ES-I3 (cell line): ENCODE measurements at regions not wholly inside any gene's neighbourhood (a gene's known extent, or its start where the extent isn't known, plus 50 kb on each side); places are given as distances from the start of the nearest gene placed in this dataset.

Experiments used
- H3K36me3 ChIP-seq: 2 replicates; pipeline ENCODE4 v1.6.1; 2013; ENCODE audit warnings: mild to moderate bottlenecking, low read length, control low read depth, moderate library complexity; ENCODE audit not compliant: insufficient read depth
- H3K4me1 ChIP-seq: 2 replicates; pipeline ENCODE4 v1.6.1; 2013; ENCODE audit warnings: mild to moderate bottlenecking, control low read depth, low read length; ENCODE audit not compliant: insufficient read depth
- H3K9ac ChIP-seq: 2 replicates; pipeline ENCODE4 v1.6.1; 2013; ENCODE audit warnings: low read depth, mild to moderate bottlenecking, low read length, moderate library complexity
- H3K9me3 ChIP-seq: 2 replicates; pipeline ENCODE4 v1.6.1; 2013; ENCODE audit warnings: mild to moderate bottlenecking, low read length, moderate library complexity; ENCODE audit not compliant: control insufficient read depth, insufficient read depth

DNA sequence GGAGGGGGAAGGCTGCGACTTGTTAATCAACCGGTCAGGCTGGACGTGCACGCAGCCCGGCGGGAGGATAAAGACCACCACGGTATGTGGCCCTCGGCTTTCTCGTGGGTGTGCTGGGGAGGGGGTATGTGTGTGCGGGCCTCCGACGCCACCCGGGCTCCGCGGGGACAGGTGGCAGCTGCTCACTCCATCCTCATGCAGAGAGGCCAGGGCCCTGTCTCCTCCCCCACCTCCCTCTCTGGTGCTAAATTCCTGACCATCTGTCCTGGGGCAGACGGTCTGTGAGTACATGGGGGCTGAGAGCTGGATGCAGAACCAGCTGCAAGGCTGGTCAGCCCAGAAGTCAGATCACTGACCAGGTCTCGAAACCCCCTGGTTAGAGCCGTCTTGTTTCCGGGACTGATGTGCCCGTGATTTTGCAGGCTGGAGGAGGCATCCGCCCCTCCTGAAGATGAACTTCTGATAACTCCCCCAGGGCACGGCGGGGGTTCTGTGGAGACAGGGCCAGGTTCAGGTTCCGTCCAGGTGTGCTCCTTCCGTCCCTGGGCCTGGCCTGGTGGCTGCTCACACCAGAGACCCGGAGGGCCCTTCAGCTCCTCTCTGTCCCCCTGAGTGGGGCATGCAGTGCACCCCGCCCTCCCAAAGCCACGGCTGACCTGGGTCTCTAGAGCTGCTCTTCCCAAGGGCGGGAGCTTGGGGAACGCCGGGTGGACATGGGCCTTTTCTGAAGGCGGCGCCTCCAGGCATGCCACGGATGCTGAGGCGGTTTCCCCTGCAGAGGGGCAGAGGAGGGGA lies 1119.7 kb downstream of the BRD1 start:
- Histone ChIP-seq H3K36me3 (no peaks in the 10 kb centered on the region), H3K4me1 (no peaks in the 10 kb centered on the region), H3K9me3 (no peaks in the 10 kb centered on the region), H3K9ac (no peak overlapping the region)

DNA sequence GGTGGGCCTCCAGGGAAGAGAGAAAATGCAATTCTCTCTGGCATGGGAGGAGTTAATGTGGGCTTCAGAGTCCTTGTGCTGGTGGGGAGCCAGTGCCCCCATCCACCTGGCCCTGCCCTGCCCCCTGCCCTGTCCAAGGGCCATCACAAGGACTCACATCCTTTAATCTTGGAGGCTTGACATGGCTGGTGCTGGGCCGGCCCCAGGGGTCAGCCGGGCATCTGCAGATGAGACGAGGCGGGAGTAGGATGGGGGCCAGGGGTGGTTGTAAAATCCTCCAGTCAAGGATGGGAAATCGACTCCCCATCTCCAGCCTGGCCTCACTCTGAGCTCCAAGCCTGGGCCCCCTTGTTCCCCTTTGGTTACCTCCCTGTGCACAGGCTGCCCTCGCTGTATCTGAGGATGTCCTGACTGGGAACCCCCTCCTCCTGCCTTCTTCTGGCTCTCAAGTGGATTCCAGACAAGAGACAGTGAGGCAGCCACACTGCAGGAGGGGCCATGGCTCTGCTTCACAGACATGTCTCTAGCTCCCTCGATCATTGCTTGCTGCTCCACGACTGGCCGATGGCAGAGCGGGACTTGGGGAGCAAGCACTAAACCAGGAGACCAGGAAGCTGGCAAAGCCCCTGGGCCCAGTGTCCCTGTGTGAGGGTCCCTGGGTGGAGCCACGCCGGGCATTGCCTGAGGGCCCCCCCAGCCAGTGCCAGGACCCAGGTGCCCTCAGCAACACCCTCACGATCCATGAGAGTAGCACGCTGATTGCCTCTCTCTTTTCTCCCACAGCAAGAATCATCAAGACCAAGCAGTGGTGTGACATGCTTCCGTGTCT lies 1120.5 kb downstream of the BRD1 start:
- Histone ChIP-seq H3K36me3 (no peaks in the 10 kb centered on the region), H3K9me3 (no peaks in the 10 kb centered on the region), H3K9ac (no peak overlapping the region), H3K4me1 (no peaks in the 10 kb centered on the region)

- H3K36me3 ChIP-seq: no peaks in the 10 kb centered on the region
- H3K4me1 ChIP-seq: no peaks in the 10 kb centered on the region
- no peaks in the 10 kb centered on the region for H3K9me3 ChIP-seq
- no peak overlapping the region for H3K9ac ChIP-seq
Observed at GRCh38 chr22:48705917-48706605, 1121.6 kb downstream of the BRD1 start.

- no peak overlapping the region for H3K9ac ChIP-seq
- no peaks in the 10 kb centered on the region for H3K4me1 ChIP-seq
- no peaks in the 10 kb centered on the region for H3K36me3 ChIP-seq
- no peaks in the 10 kb centered on the region for H3K9me3 ChIP-seq
Observed at GRCh38 chr22:48705159-48705916, 1122.3 kb downstream of the BRD1 start.

DNA sequence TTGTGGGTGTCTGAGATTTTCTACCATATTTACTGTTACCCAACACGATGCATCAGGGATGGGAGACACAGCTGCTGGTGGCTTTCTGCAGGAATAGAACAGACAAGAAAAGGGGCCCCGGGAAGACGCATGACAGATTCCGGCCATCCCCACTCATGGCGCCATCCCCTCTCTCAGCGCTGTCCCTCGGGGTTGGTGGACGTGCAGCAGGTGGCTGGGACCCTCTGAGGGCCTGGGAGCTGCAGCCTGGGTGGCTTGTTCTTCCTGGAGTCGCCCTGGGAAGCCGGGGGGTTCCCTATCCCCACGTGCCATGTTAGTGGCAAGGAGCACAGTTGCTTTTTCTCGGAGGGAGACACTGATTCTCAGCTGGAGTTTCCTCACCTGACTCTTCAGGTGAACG lies 1123.3 kb downstream of the BRD1 start:
- no peak overlapping the region for H3K9ac ChIP-seq
- no peaks in the 10 kb centered on the region for H3K36me3 ChIP-seq
- no peaks in the 10 kb centered on the region for H3K9me3 ChIP-seq
- H3K4me1 ChIP-seq: no peaks in the 10 kb centered on the region

DNA sequence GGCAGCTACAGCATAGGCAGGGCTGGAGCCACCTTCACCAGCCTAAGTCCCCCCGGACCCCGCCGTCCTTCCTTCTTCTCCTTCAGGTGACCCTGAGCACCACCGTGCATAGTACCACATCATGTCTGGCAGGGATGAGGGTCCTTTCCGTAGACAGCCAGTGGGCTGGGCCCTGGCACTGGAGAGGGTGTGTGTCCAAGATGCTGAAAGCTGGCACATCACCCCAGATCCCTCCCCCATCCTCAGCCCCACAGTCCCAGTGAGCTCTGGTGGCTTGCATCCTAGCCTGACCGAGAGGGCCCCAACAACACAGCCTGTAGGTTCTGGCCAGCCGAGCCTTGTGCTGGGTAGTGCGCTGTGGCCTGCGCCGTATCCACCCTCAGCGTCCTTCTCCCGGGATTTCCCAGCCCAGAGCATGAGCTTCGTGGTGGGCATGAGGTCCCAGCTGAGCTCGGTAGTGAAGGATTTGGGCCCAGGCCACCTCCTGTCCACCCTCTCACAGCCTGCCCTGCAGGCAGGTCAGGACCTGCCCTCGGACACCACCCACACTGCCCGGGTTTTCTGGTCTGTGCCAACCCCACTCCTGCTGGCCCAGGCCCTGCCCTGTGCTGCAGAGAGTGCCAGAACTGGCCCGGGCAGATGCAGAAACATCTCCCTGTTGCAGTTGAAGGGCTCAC lies 1124.3 kb downstream of the BRD1 start:
- Histone ChIP-seq H3K36me3 (no peaks in the 10 kb centered on the region), H3K9me3 (no peaks in the 10 kb centered on the region), H3K4me1 (no peaks in the 10 kb centered on the region)

DNA sequence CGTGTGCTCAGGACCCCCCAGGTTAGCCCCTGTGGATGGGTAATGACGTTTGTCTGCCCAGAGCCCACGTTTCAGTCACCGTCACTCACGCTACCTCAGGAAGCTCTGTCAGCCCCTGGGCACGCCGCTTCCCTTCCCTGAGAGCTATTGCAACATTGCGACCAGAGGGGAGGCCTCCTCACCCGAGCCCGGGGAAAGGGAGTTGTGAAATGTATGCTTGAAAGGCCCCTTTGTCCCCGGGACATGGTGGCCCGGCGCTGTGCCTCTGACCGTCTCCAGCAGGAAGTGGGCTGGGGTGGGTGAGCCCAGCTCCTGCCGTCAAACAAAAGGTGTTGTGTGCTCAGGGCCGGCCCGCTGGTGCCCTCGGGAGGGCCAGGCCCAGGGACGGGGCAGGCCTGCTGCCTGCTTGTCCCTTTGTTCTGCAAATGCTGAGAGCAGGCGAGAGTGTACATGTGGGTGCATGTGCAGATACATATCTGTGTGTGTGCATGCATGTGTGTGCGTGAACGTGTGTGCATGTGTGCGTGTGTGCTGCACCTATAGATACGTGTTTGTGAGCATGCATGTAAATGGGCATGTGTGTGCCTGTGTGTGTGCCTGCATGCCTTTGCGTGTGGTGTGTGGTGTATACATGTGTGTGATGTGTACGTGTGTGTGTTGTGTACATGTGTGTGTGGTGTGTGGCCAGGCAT lies 1125.0 kb downstream of the BRD1 start:
- Histone ChIP-seq H3K9me3 (no peaks in the 10 kb centered on the region), H3K4me1 (no peaks in the 10 kb centered on the region), H3K36me3 (no peaks in the 10 kb centered on the region), H3K9ac (no peak overlapping the region)

More for the DNA sequence above, 1124.3 kb downstream of the BRD1 start:
- H3K9ac ChIP-seq: no peak overlapping the region

DNA sequence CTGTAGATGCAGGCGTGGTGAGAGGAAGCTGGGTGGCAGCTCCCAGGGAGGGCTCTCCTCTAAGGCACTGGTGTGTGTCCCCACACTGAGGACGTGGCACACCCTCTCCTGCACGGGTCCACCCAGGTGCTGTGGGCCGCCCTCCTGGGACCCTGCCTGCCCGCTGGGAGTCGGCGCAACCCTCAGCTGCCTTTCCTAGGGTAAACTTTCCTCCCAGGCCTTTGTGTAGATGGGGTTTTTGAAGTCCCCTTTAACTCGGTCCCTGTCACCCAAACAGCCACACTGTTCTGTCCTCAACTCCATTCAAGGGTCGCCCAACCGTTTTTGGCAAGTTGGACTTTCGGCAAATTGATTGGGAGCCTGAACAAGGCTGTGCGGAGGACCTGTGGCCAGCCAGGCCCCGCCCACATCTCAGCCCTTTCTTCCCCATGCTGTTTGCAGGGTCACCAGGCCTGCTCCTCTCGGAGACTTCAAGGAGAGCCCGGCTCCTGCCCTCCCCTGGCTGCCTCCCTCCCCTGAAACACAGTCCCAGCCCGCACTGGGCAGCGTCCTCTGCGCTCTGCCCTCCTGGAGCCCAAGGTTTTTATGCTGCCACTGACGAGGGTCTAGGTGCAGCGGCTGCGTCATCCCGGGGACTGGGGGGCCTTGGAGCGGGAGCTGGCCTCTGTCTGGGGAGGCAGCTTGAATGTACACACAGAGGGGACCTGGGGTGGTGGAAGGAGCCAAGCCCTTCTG lies 1126.2 kb downstream of the BRD1 start:
- H3K9ac ChIP-seq: no peak overlapping the region
- no peaks in the 10 kb centered on the region for H3K9me3 ChIP-seq
- H3K36me3 ChIP-seq: no peaks in the 10 kb centered on the region
- H3K4me1 ChIP-seq: no peaks in the 10 kb centered on the region

- Histone ChIP-seq H3K9me3 (no peaks in the 10 kb centered on the region), H3K4me1 (no peaks in the 10 kb centered on the region), H3K9ac (no peak overlapping the region), H3K36me3 (no peaks in the 10 kb centered on the region)
Observed at GRCh38 chr22:48700566-48701295, 1126.9 kb downstream of the BRD1 start.

DNA sequence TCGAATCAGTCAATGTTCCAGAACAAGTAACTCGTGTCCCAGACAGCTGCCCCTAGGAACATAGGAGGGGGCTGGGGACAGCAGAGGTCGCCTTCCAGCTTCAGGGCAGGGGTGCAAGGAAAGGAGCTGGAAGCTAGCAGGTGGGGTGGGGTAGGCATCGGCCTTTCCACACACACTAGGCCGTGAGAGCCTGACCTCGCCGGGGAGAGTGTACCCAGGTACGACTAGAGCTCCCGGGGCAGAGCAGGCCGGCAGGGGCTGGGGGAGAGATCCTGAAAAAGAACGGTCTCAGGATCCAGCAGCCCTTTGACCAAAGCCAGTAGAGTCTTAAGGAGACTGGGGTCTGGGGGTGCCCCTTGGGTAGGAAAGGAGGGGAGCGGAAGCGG lies 1127.5 kb downstream of the BRD1 start:
- no peaks in the 10 kb centered on the region for H3K9me3 ChIP-seq
- H3K4me1 ChIP-seq: no peaks in the 10 kb centered on the region
- H3K36me3 ChIP-seq: no peaks in the 10 kb centered on the region
- no peak overlapping the region for H3K9ac ChIP-seq

DNA sequence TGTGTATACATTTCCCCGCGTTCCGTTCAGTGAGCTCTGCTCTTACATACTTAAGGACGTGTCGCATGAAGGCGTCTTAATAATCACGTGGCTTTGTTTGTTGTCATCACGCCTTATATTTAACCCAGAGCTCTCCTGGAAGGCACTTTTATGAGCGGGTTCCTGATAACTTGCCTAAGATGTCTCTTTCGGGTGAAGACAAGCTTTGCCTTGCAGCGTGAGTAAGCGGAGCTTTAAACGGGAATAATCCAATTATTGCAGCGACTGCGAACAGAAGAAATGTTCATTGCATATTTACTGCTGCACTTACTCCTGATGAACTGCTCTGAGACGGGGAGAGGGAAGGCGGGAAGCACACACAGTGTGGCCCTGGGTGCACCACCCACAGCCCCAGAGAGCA lies 1128.2 kb downstream of the BRD1 start:
- H3K9me3 ChIP-seq: no peaks in the 10 kb centered on the region
- H3K9ac ChIP-seq: no peak overlapping the region
- H3K4me1 ChIP-seq: no peaks in the 10 kb centered on the region
- no peaks in the 10 kb centered on the region for H3K36me3 ChIP-seq

GRCh38 chr22:48698618-48699017 lies 1129.1 kb downstream of the BRD1 start:
- no peaks in the 10 kb centered on the region for H3K9me3 ChIP-seq
- no peak overlapping the region for H3K9ac ChIP-seq
- no peaks in the 10 kb centered on the region for H3K4me1 ChIP-seq
- no peaks in the 10 kb centered on the region for H3K36me3 ChIP-seq
